ENCODE measurements at regions not wholly inside any gene's neighbourhood (a gene's known extent, or its start where the extent isn't known, plus 50 kb on each side); places are given as distances from the start of the nearest gene placed in this dataset.

DNA sequence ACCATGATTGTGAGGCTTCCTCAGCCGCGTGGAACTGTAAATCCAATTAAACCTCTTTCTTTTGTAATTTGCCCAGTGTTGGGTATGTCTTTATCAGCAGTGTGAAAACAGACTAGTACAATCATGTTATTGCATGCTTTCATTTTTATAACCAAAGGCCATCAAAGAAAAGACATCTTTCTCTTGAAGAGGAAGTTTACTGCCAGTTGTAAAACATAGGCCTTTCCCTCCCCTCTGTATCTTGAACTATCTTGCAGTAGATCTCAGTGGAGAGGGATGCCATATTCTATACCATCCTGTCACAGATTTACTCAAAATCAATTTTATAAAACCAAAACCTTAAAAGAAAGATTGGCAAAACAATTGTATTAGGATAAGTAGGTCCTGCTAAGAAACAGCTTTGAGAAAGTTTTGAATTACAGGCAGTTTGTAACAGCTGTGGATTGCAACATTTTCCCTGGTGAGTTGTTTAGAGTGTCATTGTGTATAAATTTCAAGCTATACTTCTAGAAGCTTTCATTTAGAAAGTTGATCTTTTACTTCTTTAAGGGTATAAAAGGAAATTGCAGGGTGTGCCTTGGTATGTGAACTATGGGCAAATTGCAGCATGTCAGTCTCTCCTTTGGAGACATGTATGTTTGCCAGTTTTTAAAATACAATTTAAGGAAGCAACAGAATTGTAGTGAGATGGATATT is 128.0 kb downstream of the ATP23 start:
- TF ChIP-seq YY1 (IDR thresholded peaks at IDR 0.05; ENCODE audit: insufficient read depth, insufficient read length) (no peak), SUZ12 (IDR thresholded peaks at IDR 0.05; ENCODE audit: extremely low read depth, insufficient read depth, insufficient read length) (no peak), ZNF274 (IDR thresholded peaks at IDR 0.05; ENCODE audit: low read depth, low read length) (no peak)
